Stimulated activated CD8-positive, alpha-beta memory T cell treated with anti-CD3 and anti-CD28 coated beads, Interleukin-12 subunit alpha, Interleukin-12 subunit beta, amount 100 ng/mL, for 24 hours (primary cell): ENCODE measurements at regions not wholly inside any gene's neighbourhood (a gene's known extent, or its start where the extent isn't known, plus 50 kb on each side); places are given as distances from the start of the nearest gene placed in this dataset.

Experiments used
- DNase-seq: peaks from one replicate; pipeline ENCODE4 v3.0.0-alpha.2; 2020; ENCODE audit errors: extremely low read depth

DNA sequence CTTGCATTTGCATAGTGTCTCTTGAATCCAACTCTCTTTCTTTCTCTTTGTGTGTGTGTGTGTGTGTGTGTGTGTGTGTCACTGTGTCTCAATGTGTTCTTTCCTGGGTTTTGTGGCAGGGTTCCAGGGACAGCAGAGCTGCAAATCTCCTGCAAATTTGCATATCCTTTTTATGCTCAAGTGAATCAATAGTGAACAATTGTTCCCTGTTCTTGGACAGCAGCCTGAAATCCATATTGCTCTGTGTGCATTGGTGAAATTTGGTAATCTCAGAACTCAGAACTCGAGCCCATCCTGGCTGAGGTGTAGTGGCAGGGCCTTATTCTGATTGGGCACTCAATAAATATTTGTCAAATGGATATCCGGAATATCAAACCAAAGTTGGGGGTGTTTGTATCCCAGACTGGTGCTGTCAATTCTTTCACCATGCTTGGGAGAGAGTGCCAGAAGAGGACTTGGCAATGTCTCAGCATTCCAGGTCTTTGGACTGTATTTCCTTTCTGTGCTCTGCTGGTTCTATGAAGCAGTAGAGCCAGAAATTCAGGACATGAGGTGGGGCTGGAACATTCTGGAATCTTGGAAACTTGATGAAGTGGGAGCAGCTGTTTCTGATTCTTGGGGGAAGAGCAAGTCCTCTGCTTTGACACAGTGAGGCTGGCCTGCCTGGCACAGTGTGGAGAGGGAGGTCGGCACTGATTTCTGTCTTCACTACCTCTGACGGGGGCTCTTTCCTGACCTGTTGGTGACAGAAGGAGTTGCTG lies 380.6 kb upstream of the C2CD4B start:
- no peak for DNase-seq

DNA sequence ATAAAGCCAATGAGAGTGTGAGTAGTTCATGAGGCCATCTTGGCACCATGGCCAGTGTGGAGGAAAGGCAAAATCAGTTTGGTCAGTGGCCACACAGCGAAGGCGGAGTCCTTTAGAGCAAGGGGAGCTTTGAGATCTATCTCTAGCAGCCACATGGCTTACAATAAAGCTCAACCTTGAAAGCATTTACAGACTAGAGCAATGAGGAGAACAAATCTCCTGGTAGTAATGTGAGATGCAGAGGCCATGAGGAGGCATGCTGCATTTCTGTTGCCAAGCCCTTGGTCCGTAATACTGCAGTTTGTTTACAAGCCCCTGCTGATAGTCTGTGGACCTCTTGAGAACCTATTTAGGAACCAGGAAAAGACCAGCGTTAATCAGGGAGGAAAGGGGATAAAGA lies 381.5 kb upstream of the C2CD4B start:
- no peak for DNase-seq

GRCh38 chr15:62547584-62547983 lies 382.5 kb upstream of the C2CD4B start:
- no peak for DNase-seq

DNA sequence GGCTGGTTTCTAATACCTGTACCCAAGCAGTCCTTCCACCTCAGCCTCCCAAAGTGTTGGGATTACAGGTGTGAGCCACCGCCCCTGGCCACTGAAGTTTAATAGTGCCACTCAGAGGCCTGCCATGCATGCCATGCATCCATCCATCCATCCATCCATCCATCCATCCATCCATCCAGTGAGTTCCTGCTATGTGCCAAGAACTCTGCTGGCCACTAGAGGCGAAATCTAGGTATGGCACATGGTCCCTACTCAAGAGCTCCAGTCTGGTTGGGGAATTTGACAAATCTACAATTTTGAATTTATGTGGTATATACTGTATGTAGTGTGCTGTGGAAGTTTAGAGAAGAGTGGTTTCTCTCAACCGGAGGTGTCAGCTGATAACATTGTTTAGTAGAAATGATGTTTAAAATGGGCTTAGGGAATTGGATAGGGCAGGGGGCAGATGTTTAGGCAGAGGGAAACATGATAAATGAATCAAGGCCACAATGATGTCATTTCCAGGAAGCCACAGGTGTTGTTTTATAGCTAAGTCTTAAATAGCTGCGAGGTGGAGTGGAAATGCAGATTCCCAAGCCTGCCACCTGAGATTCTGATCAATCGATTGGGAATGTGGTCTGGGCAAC lies 384.4 kb upstream of the C2CD4B start:
- DNase-seq = no peak

GRCh38 chr15:62550106-62550505 lies 385.0 kb upstream of the C2CD4B start:
- DNase-seq = no peak

- no peak for DNase-seq
These were observed 387.4 kb upstream of the C2CD4B start for GRCh38 chr15:62552444-62552843.

- no peak for DNase-seq
These were observed 389.0 kb upstream of the C2CD4B start for GRCh38 chr15:62553911-62554563.

- no peak for DNase-seq
These were observed 393.7 kb upstream of the C2CD4B start for GRCh38 chr15:62558640-62559380.

- no peak for DNase-seq
These were observed 394.3 kb upstream of the C2CD4B start for GRCh38 chr15:62559381-62559733.

GRCh38 chr15:62561059-62561519 lies 396.0 kb upstream of the C2CD4B start:
- DNase-seq = no peak

GRCh38 chr15:62561571-62561970 lies 396.5 kb upstream of the C2CD4B start:
- no peak for DNase-seq

GRCh38 chr15:62564886-62565633 lies 400.0 kb upstream of the C2CD4B start:
- DNase-seq = no peak

DNA sequence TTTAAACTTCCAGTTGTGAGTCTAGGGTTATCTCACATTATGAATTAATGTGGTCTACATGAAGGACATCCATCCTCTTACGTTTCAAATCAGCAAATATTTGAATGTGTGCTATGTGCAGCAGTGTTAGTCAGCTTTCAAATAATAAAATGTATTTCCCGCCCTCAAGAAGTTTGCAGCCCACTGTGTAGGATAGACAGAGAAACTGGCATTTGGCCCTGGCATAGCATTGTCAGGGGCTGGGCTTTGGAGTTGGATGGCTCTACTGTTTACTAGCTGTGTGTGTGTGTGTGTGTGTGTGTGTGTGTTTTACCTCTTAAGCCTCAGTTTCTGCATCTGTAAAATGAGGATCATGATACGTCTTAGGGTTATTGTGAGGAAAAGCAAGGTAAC lies 400.5 kb upstream of the C2CD4B start:
- no peak for DNase-seq

DNA sequence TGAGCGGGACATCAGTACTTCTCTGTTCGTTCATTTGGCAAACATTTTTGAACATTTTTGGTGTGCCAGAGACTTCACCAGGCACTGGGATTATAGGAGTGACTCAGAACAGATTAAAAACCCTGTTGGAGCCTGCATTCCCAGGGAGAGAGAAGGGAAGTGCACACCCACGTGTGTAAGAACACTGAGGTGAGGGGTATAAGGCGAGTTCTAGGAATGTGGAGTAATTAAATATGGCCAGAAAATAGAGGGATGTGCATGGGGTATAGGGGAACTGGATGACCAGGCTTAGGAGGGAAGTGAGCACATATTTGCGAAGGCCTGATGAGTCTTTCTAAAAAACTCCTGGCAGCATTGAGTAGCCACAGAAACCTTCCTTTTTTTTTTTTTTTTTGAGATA lies 401.2 kb upstream of the C2CD4B start:
- DNase-seq = no peak

DNA sequence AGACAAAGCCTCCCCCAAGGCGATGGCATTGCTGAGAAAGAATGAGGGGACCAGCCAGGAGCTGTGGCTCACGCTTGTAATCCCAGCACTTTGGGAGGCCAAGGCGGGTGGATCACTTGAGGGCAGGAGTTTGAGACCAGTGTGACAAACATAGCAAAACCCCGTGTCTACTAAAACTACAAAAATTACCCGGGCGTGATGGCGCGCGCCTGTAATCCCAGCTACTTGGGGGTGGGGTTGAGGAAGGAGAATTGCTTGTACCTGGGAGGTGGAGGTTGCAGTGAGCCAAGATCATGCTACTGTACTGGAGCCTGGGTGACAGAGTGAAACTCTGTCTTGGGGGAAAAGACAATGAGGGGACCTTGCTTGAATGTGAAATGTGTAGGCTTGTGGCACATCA lies 402.4 kb upstream of the C2CD4B start:
- no peak for DNase-seq

DNA sequence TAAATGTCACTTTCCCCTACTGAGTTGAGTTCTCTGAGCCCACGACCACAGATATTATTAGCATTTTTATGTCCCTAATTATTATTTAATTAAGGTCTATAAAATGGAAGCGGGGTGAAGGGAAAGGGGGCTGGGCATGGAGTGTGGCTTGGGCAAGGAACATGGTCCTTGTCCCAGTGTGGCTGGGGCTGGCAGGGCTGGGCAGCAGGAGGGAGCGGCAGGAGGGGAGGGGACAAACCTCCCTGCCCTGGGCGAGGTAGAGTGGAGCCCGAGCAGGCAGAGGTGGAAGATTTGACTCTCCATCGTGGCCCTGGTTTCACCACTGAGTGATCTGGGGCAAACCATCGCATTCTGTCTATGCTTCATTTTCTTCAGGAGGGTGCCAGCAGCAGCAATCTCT lies 402.9 kb upstream of the C2CD4B start:
- no peak for DNase-seq

- no peak for DNase-seq
These were observed 403.6 kb upstream of the C2CD4B start for GRCh38 chr15:62568702-62569101.

DNA sequence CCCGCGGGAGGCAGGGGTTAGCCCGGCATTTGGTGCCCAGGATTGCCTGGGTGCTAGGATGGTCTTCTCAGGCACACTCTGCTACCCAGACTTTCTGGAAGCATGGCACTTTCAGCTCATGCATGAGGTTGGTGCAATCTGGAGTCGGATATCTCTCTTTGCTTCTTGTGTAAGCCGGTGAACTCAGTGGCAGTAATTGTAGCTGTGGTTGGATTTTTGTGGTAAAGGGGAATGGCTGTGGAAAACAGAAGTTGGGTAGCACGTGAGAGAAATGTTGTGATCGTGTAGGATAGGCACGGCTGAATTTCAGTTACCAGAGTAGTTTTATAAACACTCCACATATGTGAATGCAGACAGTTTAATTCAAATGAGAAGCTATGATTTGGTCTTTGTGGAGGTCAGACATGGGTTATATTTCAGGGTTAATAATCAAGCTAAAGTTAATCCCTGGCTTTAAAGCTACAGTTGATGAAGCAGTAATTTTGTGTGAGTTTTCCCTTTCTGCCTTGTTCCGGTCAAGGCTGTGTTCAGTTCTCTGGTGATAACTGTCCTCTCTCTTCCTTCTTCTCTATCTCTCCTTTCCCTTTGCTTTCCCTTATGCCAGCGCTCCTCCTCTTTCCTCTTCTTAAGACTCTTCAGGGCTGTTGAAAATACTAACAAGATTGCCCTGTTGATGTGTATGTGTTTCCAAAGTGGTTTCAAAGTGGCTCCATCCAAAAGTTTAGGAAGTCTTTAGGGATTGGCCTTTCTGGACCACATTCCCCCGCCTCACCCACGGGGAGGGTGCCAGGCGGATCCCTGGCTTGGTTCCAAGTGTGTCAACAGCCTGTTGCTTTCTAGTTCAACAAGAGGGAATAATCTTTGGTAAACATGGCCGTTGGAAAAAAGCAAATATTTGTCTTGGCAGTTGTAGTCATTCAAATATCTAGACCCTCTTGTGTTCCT lies 404.6 kb upstream of the C2CD4B start:
- DNase-seq = no peak

DNA sequence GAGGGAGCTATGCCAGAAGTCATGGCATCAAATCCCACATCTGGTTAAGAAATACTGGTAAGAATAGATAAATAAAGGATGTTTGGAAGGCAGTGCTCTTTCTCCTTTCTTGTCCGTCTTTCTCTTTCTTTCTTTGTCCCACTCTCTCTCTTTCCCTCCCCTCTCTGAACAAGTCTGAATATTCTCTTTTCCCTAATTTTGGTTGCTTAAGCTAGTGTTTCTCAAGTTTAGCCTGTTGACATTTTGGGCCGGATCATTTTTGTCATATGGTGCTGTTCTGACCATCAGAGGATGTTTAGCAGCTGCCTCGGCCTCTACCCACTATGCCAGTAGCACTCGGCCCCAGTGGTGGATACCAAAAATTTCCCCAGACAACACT lies 405.3 kb upstream of the C2CD4B start:
- no peak for DNase-seq

- DNase-seq = no peak
These were observed 406.0 kb upstream of the C2CD4B start for GRCh38 chr15:62571072-62571471.

DNA sequence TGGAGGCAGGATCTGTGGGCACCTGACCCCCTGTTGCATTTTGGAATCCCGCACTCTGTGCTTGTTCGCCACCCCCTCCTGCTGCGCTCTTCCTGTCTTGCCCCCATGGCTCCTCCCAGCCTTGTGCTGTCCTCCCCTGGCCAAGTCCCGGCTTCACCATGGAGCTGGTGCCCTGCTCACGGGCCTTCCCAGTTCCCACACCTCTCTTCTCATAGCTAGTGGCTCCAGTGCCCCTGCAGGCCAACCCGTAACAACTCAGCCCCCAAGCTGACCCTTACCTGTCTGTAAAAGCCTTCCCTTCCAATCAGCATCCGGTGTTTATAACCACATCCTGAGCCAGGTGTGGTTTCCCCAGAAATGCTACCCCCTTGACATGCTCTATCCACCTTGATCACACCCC lies 407.7 kb upstream of the C2CD4B start:
- no peak for DNase-seq
